Prostate gland (tissue), 2 donors: ENCODE measurements at regions not wholly inside any gene's neighbourhood (a gene's known extent, or its start where the extent isn't known, plus 50 kb on each side); places are given as distances from the start of the nearest gene placed in this dataset.

Experiments
- CTCF ChIP-seq, 4 experiments: fragments of 200-600 bp in 2 of 4; fragments of 450-650 bp in 2 of 4; sonication (generic) in 2 of 4; IDR thresholded peaks; 1 replicate in 3 of 4; 2 replicates in 1 of 4; pipeline ENCODE4 v1.5.1; 2016 to 2019; ENCODE audit warnings: antibody characterized with exemption in 4 of 4, mild to moderate bottlenecking in 2 of 4, moderate library complexity in 2 of 4
- POLR2A ChIP-seq: fragments of 450-650 bp; IDR thresholded peaks from one replicate; pipeline ENCODE4 v1.6.1; 2016; ENCODE audit warnings: antibody characterized with exemption, mild to moderate bottlenecking

- TF ChIP-seq CTCF (IDR thresholded peaks at IDR 0.05) (no peak), POLR2A (no peak)
Measured at GRCh38 chr11:114801773-114802172, 123.4 kb downstream of the NXPE2 start.
